ENCODE measurements at regions not wholly inside any gene's neighbourhood (a gene's known extent, or its start where the extent isn't known, plus 50 kb on each side); places are given as distances from the start of the nearest gene placed in this dataset.

- FAIRE-seq = no peak
- no peak for TF ChIP-seq CTCF (IDR thresholded peaks at IDR 0.05; ENCODE audit: insufficient read depth, low read length, severe bottlenecking)
- no peak for DNase-seq (ENCODE audit: low read depth)
- H3K4me3 ChIP-seq (ENCODE audit: low read depth, low read length) = no peak overlapping the region
- no peaks in the 10 kb centered on the region for H3K36me3 ChIP-seq (ENCODE audit: control insufficient read depth, insufficient read depth, low read length)
- no peaks in the 10 kb centered on the region for H3K27me3 ChIP-seq (ENCODE audit: control insufficient read depth, insufficient read depth, low read length)
Measured at GRCh38 chr7:138226001-138226476, 149.8 kb downstream of the AKR1D1 start.

DNA sequence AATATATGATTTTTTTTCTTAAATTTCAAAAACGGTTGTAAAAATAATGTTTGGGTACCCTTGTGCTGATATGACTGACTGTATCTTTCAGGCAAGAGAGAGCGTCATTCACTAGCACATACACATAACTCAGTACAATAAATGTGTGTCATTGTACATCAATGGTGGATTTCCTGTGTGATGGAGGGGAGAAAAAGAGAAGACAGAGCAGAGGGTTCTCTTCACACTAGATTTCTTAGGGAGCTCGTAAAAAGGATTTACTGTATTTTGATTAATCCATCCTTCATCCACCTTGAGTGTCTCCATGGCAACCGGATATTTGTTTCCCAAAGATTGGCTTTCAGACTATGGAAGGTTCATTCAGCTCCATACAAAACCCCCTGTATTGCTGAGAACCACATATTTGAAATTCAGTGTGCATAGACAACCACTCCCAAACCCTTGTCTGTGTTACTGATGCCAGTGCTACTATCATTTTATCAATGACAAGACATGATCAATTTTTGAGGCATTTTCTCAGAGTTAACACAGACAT lies 150.6 kb downstream of the AKR1D1 start:
- no peak for TF ChIP-seq CTCF (IDR thresholded peaks at IDR 0.05; ENCODE audit: insufficient read depth, low read length, severe bottlenecking)
- no peak overlapping the region for H3K4me3 ChIP-seq (ENCODE audit: low read depth, low read length)
- FAIRE-seq = no peak
- no peaks in the 10 kb centered on the region for H3K27me3 ChIP-seq (ENCODE audit: control insufficient read depth, insufficient read depth, low read length)
- no peak for DNase-seq (ENCODE audit: low read depth)
- H3K36me3 ChIP-seq (ENCODE audit: control insufficient read depth, insufficient read depth, low read length) = no peaks in the 10 kb centered on the region

DNA sequence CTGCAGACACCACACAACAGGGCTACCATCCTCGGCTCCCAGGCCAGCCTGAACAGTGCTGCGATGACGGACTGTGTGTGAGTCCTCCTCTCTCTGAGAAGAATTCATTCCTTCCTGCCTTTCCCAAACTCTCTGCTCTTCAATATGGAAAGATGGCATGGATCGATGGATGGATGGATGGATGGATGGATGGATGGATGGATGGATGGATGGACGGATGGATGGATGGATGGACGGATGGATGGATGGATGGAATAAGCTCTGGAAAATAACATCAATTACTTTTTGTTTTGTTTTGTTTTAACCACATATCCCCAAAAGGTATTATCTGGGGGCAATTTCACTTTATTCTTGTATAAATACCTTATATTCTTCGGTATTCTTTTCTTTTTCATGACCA lies 151.9 kb downstream of the AKR1D1 start:
- FAIRE-seq (no peak), DNase-seq (ENCODE audit: low read depth) (no peak)
- no peaks in the 10 kb centered on the region for H3K36me3 ChIP-seq (ENCODE audit: control insufficient read depth, insufficient read depth, low read length)
- no peak overlapping the region for H3K4me3 ChIP-seq (ENCODE audit: low read depth, low read length)
- H3K27me3 ChIP-seq (ENCODE audit: control insufficient read depth, insufficient read depth, low read length) = no peaks in the 10 kb centered on the region
- TF ChIP-seq CTCF (IDR thresholded peaks at IDR 0.05; ENCODE audit: insufficient read depth, low read length, severe bottlenecking) = no peak

DNA sequence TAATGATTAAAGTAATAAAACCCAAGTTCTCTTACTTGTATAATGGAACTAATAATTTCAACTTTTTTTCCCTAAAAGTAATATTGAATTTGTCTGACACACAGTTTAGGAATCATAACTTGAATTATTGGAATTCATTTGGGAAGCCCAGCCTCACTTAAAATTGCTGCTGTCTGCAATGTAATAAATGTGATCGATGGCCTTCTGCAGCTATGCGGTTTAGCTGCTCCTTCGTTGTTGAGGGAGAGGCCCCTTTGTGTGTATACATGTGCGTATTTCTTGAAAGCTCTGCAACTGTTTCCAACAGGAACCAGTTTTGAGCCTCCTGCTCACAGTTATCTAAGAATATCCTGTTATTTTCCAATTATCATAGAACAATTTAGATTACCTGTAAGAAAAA lies 152.5 kb downstream of the AKR1D1 start:
- Histone ChIP-seq H3K27me3 (ENCODE audit: control insufficient read depth, insufficient read depth, low read length) (no peaks in the 10 kb centered on the region), H3K36me3 (ENCODE audit: control insufficient read depth, insufficient read depth, low read length) (no peaks in the 10 kb centered on the region), H3K4me3 (ENCODE audit: low read depth, low read length) (no peak overlapping the region)
- TF ChIP-seq CTCF (IDR thresholded peaks at IDR 0.05; ENCODE audit: insufficient read depth, low read length, severe bottlenecking) = no peak
- FAIRE-seq (no peak), DNase-seq (ENCODE audit: low read depth) (no peak)

DNA sequence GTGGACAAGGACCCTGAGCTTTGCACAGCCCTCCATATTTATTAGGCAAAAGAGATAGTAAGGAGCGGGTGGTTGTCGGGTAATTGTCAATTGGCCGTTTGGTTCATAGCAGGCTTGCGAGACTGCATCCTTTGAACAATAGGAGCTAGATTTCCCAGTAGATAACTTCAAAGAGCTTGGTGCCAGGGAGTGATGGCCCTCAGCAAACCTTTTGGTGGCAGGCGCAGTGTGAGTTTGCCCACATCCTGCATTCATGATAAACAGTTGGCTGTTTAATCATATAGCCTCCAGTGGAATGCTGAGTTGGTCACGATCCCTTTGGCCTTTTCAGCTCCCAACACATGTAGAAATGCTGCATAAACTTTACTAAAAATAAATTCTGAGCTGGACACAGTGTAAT lies 156.9 kb downstream of the AKR1D1 start:
- Histone ChIP-seq H3K27me3 (ENCODE audit: control insufficient read depth, insufficient read depth, low read length) (no peaks in the 10 kb centered on the region), H3K4me3 (ENCODE audit: low read depth, low read length) (no peak overlapping the region), H3K36me3 (ENCODE audit: control insufficient read depth, insufficient read depth, low read length) (no peaks in the 10 kb centered on the region)
- DNase-seq (ENCODE audit: low read depth) = no peak
- no peak for TF ChIP-seq CTCF (IDR thresholded peaks at IDR 0.05; ENCODE audit: insufficient read depth, low read length, severe bottlenecking)
- FAIRE-seq = no peak

- Histone ChIP-seq H3K27me3 (ENCODE audit: control insufficient read depth, insufficient read depth, low read length) (no peaks in the 10 kb centered on the region), H3K4me3 (ENCODE audit: low read depth, low read length) (no peak overlapping the region), H3K36me3 (ENCODE audit: control insufficient read depth, insufficient read depth, low read length) (no peaks in the 10 kb centered on the region)
- no peak for DNase-seq (ENCODE audit: low read depth)
- TF ChIP-seq CTCF (IDR thresholded peaks at IDR 0.05; ENCODE audit: insufficient read depth, low read length, severe bottlenecking) = no peak
- FAIRE-seq = no peak
Measured at GRCh38 chr7:138235207-138235606, 158.9 kb downstream of the AKR1D1 start.
